SK-N-SH treated with all-trans-retinoic acid at 6 μM for 48 hours (cell line): ENCODE measurements at regions not wholly inside any gene's neighbourhood (a gene's known extent, or its start where the extent isn't known, plus 50 kb on each side); places are given as distances from the start of the nearest gene placed in this dataset.

Experiments
- ARNTL ChIP-seq: fragments of 450-650 bp; formaldehyde crosslinking; IDR thresholded peaks from 2 replicates; pipeline ENCODE4 v1.5.0; 2020; ENCODE audit warnings: low read depth, mild to moderate bottlenecking, moderate library complexity, borderline replicate concordance
- PATZ1 ChIP-seq: fragments of 250-450 bp; sonication (Bioruptor Pico); IDR thresholded peaks from 2 replicates; pipeline ENCODE4 v1.8.0; 2020; ENCODE audit warnings: mild to moderate bottlenecking, moderate library complexity, borderline replicate concordance
- TOX ChIP-seq: fragments of 250-450 bp; sonication (Bioruptor Pico); IDR thresholded peaks from 2 replicates; pipeline ENCODE4 v1.8.0; 2021; ENCODE audit warnings: mild to moderate bottlenecking, moderate library complexity, borderline replicate concordance
- ZC3H10 ChIP-seq: fragments of 250-450 bp; sonication (Bioruptor Pico); IDR thresholded peaks from 2 replicates; pipeline ENCODE4 v1.5.1; 2021; ENCODE audit warnings: mild to moderate bottlenecking, moderate library complexity
- ZFP30 ChIP-seq: fragments of 450-650 bp; formaldehyde crosslinking; IDR thresholded peaks from 2 replicates; pipeline ENCODE4 v1.5.0; 2022; ENCODE audit warnings: mild to moderate bottlenecking, moderate library complexity
- ZNF565 ChIP-seq: fragments of 450-650 bp; formaldehyde crosslinking; conservative IDR thresholded peaks from 2 replicates; pipeline ENCODE4 v1.5.0; 2020; ENCODE audit warnings: low read depth, mild to moderate bottlenecking, moderate library complexity
- ZNF70 ChIP-seq: fragments of 450-650 bp; formaldehyde crosslinking; IDR thresholded peaks from 2 replicates; pipeline ENCODE4 v1.5.0; 2020; ENCODE audit warnings: mild to moderate bottlenecking, moderate library complexity

- TF ChIP-seq ARNTL (no peak), TOX (CRISPR knock-in tag) (no peak), PATZ1 (CRISPR knock-in tag) (no peak), ZC3H10 (CRISPR knock-in tag) (no peak), ZNF70 (CRISPR knock-in tag) (no peak), ZFP30 (CRISPR knock-in tag) (no peak), ZNF565 (CRISPR knock-in tag) (no peak)
Measured at GRCh38 chr6:144632266-144632665, 347.1 kb downstream of the UTRN start.
